ENCODE measurements at regions not wholly inside any gene's neighbourhood (a gene's known extent, or its start where the extent isn't known, plus 50 kb on each side); places are given as distances from the start of the nearest gene placed in this dataset.
A peak's percentile ranks its signal among the peaks of the same experiment; 100 is the strongest.

- DNase-seq: peak; percentile 89
Observed at GRCh38 chr15:59953392-59953883, 50.7 kb upstream of the FOXB1 start.

GRCh38 chr15:59952960-59953359, 51.2 kb upstream of the FOXB1 start:
- peak; percentile 10 for DNase-seq

GRCh38 chr15:59950603-59951388, 53.3 kb upstream of the FOXB1 start:
- no peak for DNase-seq

GRCh38 chr15:59948924-59949613, 55.0 kb upstream of the FOXB1 start:
- DNase-seq: no peak

- no peak for DNase-seq
Observed at GRCh38 chr15:59946084-59946483, 58.0 kb upstream of the FOXB1 start.

GRCh38 chr15:59945036-59945435, 59.1 kb upstream of the FOXB1 start:
- no peak for DNase-seq

DNA sequence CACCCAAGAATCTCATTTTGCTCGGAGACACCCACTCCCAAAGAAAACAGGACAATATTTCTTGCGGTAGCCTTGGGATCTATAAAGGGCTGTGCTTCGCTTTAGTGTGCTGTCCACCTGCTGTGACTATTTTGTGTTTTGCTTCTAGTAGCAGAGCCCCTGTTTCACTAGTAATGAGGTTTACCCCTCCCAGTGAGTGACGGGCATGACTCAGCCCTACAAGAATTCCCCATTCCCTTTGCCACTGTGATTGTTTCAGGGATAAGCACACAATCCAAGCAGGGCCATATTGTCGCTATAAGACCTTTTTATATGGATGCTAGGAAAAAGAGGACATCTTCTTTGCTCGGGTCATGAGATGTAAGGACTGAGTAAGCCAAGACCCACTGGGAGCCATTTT, 62.5 kb upstream of the FOXB1 start:
- no peak for DNase-seq

GRCh38 chr15:59940928-59941327, 63.2 kb upstream of the FOXB1 start:
- no peak for DNase-seq

DNA sequence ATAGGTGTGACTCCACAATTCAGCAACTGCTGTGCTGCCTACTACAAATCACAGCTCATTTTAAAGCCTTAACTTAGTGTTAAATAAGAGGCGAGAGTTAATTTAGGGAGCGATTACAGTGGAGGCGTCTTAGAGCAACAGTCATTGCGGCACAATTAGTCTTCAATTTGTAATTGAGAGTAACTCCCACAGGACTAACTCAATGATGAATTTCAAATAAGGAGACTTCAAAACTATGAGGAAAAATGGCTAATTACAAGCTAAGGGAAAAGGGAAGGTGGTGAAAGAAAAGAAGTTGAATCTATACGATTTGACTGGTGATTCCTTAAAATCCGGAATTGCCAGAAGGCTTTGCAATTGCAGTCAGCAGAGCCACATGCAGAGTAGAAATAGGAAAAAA, 63.7 kb upstream of the FOXB1 start:
- no peak for DNase-seq

DNA sequence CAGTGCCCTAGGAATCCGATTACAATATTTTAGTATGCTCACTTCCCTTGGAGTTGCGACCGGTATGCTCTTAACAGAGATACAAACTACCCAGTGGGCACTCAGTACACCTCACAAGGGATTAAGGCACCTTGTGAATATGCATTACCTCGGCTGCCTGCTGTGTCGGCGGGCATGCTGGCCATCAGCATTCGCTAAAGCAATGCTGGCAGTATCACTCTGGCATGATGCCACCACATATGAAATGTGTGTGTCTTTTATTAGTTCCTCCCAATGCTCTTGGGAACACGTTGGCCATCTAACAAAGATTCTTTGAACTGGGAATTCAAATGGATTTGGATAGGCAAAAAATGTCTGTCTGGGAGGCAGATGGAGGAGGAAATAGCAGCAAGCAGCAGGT, 67.4 kb upstream of the FOXB1 start:
- no peak for DNase-seq

GRCh38 chr15:59933607-59934006, 70.5 kb upstream of the FOXB1 start:
- DNase-seq: no peak

DNA sequence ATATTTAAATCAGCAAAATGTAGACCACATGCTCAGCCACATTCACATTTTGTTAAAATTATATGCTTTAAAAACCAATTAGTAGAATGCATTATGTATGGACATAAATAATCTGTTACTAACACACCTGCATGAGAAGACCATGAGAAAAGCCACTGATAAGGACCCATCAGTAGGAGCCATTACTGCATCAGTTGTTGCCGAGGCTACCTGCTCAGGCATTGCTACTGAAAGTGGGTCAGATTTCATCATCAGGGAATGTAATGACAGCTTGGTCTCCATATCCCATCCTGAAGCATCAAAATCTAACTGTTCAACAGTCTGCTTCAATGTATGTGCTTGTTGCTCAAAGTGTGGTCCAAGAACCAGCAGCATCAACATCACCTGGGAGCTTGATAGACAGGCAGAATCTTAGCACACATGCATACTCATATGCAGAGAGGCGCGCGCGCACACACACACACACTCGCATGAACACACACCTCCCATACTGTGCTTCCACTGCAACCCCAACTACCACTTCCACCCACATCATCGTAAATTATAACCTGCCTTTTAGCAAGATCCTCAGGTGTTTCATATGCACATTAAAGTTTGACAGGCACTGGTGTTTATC, 72.4 kb upstream of the FOXB1 start:
- DNase-seq: no peak

GRCh38 chr15:59924812-59925522, 79.1 kb upstream of the FOXB1 start:
- DNase-seq: no peak

GRCh38 chr15:59924096-59924495, 80.0 kb upstream of the FOXB1 start:
- DNase-seq: no peak

DNA sequence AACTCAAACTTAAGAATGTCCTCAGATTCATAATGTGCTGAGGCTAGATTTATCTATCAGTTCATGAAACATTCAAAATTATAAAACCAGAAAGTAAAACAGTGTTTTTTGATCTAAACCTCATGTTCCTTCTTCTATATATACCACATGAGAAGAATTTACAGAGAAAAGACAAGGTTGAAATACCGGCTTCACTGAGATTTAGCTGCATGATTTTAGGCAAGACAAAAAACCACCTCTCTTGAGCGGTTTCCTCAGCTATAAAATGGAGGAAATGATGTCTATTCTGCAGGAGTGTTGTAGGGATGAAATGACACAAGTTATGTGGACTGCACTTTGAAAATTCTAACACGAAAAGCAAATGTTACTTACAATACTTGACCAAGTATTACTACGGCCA, 80.6 kb upstream of the FOXB1 start:
- no peak for DNase-seq

DNA sequence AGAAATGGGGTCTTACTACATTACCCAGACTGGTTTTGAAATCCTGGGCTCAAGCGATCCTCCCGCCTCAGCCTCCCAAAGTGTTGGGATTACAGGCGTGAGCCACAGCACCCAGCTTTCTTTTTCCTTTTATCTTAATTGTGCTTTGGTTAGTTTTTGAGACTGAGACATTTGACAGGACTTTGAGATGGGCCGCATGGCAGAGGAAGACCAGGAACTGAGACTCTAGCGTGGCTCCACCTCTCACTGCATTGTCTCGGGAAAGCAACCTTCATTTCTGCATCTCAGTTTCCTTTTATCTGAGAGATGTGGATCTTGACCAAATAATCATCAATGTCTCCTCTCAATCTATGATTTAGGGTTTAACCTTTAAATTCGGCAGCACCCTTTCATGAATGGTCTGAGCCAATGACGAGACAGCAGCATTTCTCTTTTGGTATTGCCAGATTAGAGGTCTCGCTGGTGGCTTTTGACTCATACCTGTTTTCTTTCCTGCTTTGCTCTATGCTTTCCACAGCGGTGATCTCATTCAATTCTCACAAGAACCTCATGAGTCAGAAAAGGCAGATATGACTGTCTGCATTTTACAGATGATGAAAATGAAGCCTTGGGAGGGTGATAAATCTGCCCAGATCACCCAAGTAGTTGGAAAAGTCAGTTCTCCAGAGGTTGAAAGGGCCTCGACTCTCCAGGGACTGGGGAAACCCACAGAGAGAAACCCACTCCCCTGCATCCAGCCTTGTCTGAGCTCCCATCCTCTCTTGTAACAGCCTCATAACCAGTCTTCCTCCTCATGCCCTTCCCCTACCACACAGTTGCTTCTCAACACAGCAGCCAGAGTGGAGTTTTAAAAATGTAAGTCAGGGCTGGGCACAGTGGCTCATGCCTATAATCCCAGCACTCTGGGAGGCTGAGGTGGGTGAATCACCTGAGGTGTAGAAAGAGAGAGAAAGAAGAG, 84.8 kb upstream of the FOXB1 start:
- no peak for DNase-seq

GRCh38 chr15:59917504-59918157, 86.5 kb upstream of the FOXB1 start:
- DNase-seq: peak; percentile 71

DNA sequence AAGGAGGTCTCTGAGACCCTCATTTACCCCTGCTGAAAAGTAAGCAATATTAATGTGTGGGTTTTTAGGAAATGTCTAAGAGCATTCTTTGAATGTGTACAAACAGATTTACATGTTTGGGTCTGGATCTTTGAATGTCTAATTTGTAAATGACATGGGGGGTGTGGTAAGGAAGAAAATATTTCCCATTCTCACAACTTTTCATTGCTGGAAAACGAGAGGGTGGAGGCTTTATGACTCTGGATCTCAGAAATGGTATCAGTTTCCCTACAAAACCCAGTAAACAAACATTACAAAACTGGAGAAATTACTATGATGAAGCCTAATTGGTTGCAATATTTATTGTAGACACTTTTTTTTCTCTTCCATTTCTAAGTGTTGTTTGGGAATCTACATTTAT, 98.1 kb upstream of the FOXB1 start:
- DNase-seq: no peak

DNA sequence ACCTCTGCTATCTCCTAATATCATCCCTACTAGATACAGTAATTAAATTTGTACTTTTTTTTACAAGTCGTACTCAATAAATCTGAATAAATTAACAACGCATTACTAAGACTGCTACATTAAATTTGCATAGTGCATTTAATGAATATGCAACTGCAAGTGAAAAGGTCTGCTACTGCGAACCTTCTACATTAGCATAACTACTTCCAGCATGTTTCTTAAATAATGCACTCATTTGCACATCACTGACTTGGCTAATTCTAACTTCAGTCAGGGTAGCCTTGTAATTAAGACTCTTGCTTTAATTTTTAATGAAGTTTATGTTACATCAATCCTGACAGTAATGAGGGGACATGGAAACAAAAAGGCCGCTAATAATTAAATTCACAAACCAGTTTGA, 98.9 kb upstream of the FOXB1 start:
- DNase-seq: no peak

DNA sequence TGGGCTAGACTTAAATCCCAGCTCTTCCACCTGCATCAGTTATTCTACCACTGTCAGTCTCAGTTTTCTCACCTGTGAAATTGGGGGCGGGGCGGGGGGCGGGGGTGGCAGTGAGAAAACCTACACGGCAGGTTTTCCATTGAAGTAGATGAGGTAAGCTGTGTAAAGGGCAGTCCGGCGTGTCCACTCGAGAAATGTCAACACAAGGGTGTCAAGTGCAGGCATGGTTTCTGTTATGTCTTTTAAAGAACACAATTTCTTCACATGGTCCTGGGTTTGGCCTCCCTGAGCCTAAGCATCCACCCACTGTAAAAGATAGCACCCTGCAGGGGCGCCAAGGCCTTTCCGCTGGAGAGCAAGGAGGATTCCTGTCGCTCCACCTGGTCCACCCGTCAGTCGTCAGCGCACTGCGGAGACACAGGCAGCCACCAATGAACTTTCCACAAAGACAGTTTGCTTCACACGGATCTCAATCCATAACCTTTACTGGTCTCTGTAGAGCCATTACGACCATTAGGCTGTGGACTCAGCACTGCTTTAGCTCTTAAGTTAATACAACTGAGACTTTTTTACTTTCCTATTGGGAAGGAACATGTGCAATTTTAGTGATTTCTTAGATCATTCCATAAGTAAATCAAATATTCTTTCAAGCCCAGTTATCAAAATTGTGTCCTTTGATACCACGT, 99.5 kb upstream of the FOXB1 start:
- no peak for DNase-seq

- DNase-seq: no peak
Observed at GRCh38 chr15:59896663-59897074, 107.4 kb upstream of the FOXB1 start.

Measured in NCI-H1092 treated with DMSO at 0.1 percent for 48 hours (cell line).